WTC11 (cell line): ENCODE measurements at regions not wholly inside any gene's neighbourhood (a gene's known extent, or its start where the extent isn't known, plus 50 kb on each side); places are given as distances from the start of the nearest gene placed in this dataset.

Experiments used
- ATAC-seq: fragments of 200-7000 bp; cut with Tn5 transposase; 2 replicates; pipeline ENCODE4 v1.10.0; 2021; ENCODE audit warnings: mild to moderate bottlenecking, moderate library complexity
- CTCF ChIA-PET: fragments of 300-600 bp; sonication (Branson Sonifier 250); formaldehyde crosslinking; loops from one replicate; lab custom pipeline; 2021; ENCODE audit warnings: antibody characterized with exemption; lab: Charles Lee
- POLR2A ChIA-PET: fragments of 350-600 bp; sonication (Branson Sonifier 250); formaldehyde crosslinking; loops from one replicate; lab custom pipeline; 2021; ENCODE audit warnings: antibody characterized with exemption; lab: Charles Lee
- DNase-seq: peaks from one replicate; pipeline ENCODE4 v3.0.0; 2021; ENCODE audit warnings: low spot score
- H3K27ac Mint-ChIP-seq: 2 replicates; pipeline ENCODE4 v1.8.0; 2021; ENCODE audit warnings: mixed read lengths
- H3K27me3 Mint-ChIP-seq: 2 replicates; pipeline ENCODE4 v1.8.0; 2021; ENCODE audit warnings: low read depth, mild to moderate bottlenecking, moderate library complexity, mixed read lengths
- H3K36me3 Mint-ChIP-seq: 2 replicates; pipeline ENCODE4 v1.8.0; 2021; ENCODE audit warnings: mixed read lengths
- H3K4me1 Mint-ChIP-seq: 2 replicates; pipeline ENCODE4 v1.8.0; 2022; ENCODE audit warnings: mixed read lengths
- H3K4me3 Mint-ChIP-seq: 2 replicates; pipeline ENCODE4 v1.8.0; 2021; ENCODE audit warnings: mild to moderate bottlenecking, moderate library complexity, mixed read lengths
- H3K9me3 Mint-ChIP-seq: 2 replicates; pipeline ENCODE4 v1.8.0; 2021; ENCODE audit warnings: mixed read lengths
- ARID4B ChIP-seq: sonication (generic); formaldehyde crosslinking; IDR thresholded peaks from 2 replicates; pipeline ENCODE4 v1.8.0; 2023; ENCODE audit warnings: missing genetic modification reagents, mild to moderate bottlenecking, borderline replicate concordance
- ATF2 ChIP-seq: sonication (generic); formaldehyde crosslinking; IDR thresholded peaks from 2 replicates; pipeline ENCODE4 v1.8.1; 2022; ENCODE audit warnings: low read depth, missing genetic modification reagents, borderline replicate concordance
- ATF6 ChIP-seq: sonication (generic); formaldehyde crosslinking; IDR thresholded peaks from 2 replicates; pipeline ENCODE4 v1.8.1; 2023; ENCODE audit warnings: mild to moderate bottlenecking, missing genetic modification reagents
- CTCF ChIP-seq: fragments of 200-600 bp; IDR thresholded peaks from 2 replicates; pipeline ENCODE4 v1.8.0; 2022; ENCODE audit warnings: antibody characterized with exemption
- GABPB1 ChIP-seq: sonication (generic); formaldehyde crosslinking; IDR thresholded peaks from 2 replicates; pipeline ENCODE4 v1.8.1; 2023; ENCODE audit warnings: mild to moderate bottlenecking, missing genetic modification reagents
- GRHL2 ChIP-seq: fragments of 250-450 bp; sonication (Bioruptor Pico); IDR thresholded peaks from 2 replicates; pipeline ENCODE4 v1.8.0; 2022; ENCODE audit warnings: mild to moderate bottlenecking, moderate library complexity; ENCODE audit not compliant: insufficient replicate concordance, severe bottlenecking
- IRF1 ChIP-seq: sonication (generic); formaldehyde crosslinking; IDR thresholded peaks from 2 replicates; pipeline ENCODE4 v1.8.0; 2023; ENCODE audit warnings: missing genetic modification reagents
- MYBL2 ChIP-seq: sonication (generic); formaldehyde crosslinking; IDR thresholded peaks from 2 replicates; pipeline ENCODE4 v1.8.1; 2023; ENCODE audit warnings: mild to moderate bottlenecking, moderate library complexity, missing genetic modification reagents
- NFATC4 ChIP-seq: fragments of 250-450 bp; sonication (Bioruptor Pico); IDR thresholded peaks from 2 replicates; pipeline ENCODE4 v1.9.0; 2021; ENCODE audit warnings: mild to moderate bottlenecking
- ZNF317 ChIP-seq: sonication (generic); formaldehyde crosslinking; IDR thresholded peaks from 2 replicates; pipeline ENCODE4 v1.8.1; 2023; ENCODE audit warnings: low read depth, mild to moderate bottlenecking, moderate library complexity, missing genetic modification reagents, borderline replicate concordance
- ZNF532 ChIP-seq: fragments of 250-450 bp; sonication (Bioruptor Pico); IDR thresholded peaks from 2 replicates; pipeline ENCODE4 v1.9.0; 2021; ENCODE audit warnings: mild to moderate bottlenecking, borderline replicate concordance

GRCh38 chr13:47213047-47213446 is 316.2 kb upstream of the HTR2A start (continued):
- no peak for TF ChIP-seq ZNF317 (CRISPR knock-in tag)
- no peak for TF ChIP-seq CTCF

- no peaks in the 10 kb centered on the region for H3K27me3 Mint-ChIP-seq
- peaks cover 28% of the 10 kb centered on the region for H3K4me1 Mint-ChIP-seq
- DNase-seq (no peak), ATAC-seq (peak; percentile 57)
- no peak for TF ChIP-seq IRF1 (CRISPR knock-in tag)
- no peak overlapping the region for H3K27ac Mint-ChIP-seq
- no peaks in the 10 kb centered on the region for H3K36me3 Mint-ChIP-seq
- ChIA-PET POLR2A (no interaction called here), CTCF (no interaction called here)
- no peak overlapping the region for H3K4me3 Mint-ChIP-seq
- no peaks in the 10 kb centered on the region for H3K9me3 Mint-ChIP-seq
Measured at GRCh38 chr13:47211106-47211505, 314.3 kb upstream of the HTR2A start.

GRCh38 chr13:47206111-47206510 is 309.3 kb upstream of the HTR2A start:
- CTCF ChIA-PET, result interaction anchor here (0.6 kb wide), 1 partner anchor 543 kb away, joined by 3 read pairs; no protein-coding TSS in a partner anchor
- Mint-ChIP-seq H3K4me1 (peaks cover 8% of the 10 kb centered on the region), H3K27me3 (no peaks in the 10 kb centered on the region), H3K4me3 (no peak overlapping the region), H3K9me3 (peaks cover 19% of the 10 kb centered on the region), H3K27ac (no peak overlapping the region), H3K36me3 (peaks cover 13% of the 10 kb centered on the region)
- no peak for DNase-seq
- no peak for ATAC-seq
- POLR2A ChIA-PET, result no interaction called here
- TF ChIP-seq GABPB1 (CRISPR knock-in tag), result no peak
- TF ChIP-seq MYBL2 (CRISPR knock-in tag), result no peak
- TF ChIP-seq GRHL2 (CRISPR knock-in tag), result no peak
- TF ChIP-seq ATF2 (CRISPR knock-in tag), result no peak
- TF ChIP-seq ARID4B, result no peak
- no peak for TF ChIP-seq ZNF532 (CRISPR knock-in tag)
- no peak for TF ChIP-seq NFATC4
- no peak for TF ChIP-seq ATF6 (CRISPR knock-in tag)
